HG03432 (cell line): ENCODE measurements at regions not wholly inside any gene's neighbourhood (a gene's known extent, or its start where the extent isn't known, plus 50 kb on each side); places are given as distances from the start of the nearest gene placed in this dataset.

Experiments used
- ATAC-seq: cut with Tn5 transposase; IDR thresholded peaks from one replicate; pipeline ENCODE4 v1.9.1; 2021; ENCODE audit warnings: mild to moderate bottlenecking, moderate library complexity; ENCODE audit not compliant: unreplicated experiment

DNA sequence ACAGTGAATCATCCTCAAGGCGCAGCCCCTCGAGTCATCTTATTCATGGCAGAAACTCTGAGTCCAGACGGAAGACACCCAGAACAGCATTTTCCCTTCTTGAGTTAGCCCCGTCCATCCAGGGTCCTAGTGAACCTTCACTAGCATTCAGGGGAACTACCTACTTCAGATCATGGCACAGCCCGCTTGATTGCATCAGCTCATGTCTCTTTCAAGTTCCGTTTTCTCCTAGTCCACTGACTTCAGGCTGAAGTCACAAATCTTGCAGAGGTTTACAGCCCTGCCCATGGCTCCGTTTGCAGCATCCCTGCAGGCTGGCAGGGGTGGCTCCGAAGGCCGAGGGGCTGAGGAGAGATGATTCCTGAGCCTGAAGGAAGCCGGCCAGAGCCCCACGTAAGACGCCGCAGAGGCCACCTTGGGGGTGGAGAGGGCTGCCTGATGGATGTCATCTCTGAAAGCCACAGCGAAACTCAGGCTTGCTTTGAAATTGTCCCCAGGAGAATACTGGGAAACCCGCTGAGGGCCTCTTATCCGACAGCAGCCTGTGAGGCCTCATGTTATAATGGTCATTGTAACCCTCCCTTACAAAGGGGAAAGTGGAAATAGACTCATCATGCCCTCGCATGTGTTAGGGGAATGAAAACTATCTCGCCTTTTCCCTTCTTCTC lies 310.2 kb upstream of the AJAP1 start:
- peak; percentile 78 for ATAC-seq

DNA sequence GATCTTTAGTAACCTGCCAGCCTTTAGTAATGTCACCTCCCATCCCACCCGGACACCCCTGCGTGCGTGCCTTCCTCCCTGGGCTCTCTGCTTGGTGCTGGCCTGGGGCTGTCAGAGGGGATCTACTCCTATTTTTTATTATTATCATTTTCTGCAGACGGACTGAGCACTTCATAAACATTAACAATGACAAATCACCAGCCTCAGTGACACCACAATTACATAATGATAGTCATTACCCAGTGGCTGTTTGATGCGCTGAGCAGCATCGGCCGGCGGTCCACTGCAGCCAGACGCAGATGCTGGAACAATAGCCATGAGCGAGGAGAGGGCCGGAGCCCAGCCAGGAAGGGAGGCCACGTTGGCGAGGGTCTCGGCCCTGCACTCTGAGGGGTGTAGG lies 309.3 kb upstream of the AJAP1 start:
- ATAC-seq, result no peak

DNA sequence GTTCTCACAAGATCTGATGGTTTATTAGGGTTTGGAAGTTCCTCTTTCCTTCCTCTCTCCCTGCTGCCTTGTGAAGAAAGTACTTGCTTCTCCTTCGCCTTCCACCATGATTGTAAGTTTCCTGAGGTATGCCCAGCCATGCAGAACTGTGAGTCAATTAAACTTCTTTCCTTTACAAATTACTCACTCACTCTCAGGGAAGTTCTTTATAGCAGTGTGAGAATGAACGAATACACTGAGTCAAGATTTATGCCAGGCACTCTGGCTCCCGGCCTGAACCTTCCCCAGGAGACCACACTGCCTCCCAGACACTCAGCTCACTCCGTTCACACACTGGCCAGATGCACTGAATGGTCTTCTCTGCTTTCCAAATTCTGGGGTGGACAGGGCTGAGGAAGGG lies 308.3 kb upstream of the AJAP1 start:
- no peak for ATAC-seq

DNA sequence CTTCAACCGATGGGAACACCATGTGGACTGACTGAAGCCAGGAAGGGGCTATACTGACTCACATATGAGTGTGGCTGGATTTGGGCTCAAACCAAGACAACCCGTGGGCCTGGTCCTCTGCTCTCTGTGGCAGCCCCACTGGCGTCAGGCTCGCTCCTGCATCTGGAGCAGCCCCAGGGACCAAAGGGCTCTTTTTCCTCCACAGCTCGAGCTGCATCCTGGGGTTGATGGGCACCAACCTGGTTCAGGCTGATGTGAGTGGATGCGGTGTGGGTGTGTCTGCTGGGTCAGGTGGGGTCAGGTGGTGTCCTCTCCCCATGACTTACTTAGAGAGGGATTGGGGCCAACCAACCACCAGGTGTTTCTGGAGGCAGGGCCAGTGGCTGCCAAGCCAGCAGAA lies 303.0 kb upstream of the AJAP1 start:
- ATAC-seq, result no peak

DNA sequence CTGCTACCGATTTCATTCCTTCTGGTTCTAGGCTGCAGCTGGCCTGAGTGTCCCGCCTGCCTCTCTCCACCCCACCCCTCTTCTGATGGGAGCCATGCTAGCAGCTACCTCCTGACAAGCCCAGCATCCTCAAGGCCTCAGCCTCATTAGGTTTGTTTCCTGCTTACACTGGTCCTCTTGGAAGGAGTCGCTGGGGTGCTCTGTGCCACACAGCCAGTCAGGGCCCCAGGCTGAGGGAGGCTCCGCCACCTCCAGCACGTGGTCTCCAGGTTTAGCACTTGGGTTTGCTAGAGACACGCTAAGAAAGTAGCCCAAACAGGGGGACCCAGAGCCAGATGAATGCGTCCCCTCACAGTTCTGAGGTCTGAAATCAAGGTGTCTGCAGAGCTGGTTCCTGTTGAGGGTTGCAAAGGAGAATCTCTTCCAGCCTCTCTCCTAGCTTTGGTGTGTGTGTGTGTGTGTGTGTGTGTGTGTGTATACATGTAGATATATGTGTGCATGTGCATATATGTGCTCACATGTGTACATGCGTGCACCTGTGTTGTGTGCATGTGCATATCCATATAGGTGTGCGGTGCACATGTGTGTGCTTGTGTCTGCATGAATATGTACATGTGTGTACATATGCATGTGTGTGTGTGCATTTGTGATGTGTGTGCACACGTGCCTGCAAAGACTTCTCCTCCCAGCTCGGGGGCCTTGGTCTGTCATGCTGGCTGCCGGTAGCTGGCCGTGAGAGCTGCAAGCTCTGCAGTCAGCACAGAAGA lies 301.1 kb upstream of the AJAP1 start:
- no peak for ATAC-seq

DNA sequence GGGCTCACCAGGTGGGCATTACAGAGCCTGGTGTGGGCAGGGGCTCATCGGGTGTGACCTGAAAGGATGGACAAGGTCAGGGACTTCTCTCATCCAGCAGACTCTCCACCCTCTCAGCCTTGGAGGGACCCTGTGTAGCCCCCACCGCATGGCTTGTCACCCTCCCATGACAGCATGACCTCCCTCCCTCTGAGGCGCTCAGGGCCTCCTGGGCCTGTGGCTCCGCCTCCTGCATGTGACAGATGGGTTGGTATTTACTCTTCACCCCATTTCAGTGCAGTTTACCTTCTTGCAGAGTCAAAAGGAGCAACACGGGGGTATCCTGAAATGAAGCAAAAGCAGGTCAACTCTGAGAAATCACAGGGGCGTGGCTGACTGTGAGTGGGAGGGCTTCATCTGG lies 298.6 kb upstream of the AJAP1 start:
- ATAC-seq, result no peak

DNA sequence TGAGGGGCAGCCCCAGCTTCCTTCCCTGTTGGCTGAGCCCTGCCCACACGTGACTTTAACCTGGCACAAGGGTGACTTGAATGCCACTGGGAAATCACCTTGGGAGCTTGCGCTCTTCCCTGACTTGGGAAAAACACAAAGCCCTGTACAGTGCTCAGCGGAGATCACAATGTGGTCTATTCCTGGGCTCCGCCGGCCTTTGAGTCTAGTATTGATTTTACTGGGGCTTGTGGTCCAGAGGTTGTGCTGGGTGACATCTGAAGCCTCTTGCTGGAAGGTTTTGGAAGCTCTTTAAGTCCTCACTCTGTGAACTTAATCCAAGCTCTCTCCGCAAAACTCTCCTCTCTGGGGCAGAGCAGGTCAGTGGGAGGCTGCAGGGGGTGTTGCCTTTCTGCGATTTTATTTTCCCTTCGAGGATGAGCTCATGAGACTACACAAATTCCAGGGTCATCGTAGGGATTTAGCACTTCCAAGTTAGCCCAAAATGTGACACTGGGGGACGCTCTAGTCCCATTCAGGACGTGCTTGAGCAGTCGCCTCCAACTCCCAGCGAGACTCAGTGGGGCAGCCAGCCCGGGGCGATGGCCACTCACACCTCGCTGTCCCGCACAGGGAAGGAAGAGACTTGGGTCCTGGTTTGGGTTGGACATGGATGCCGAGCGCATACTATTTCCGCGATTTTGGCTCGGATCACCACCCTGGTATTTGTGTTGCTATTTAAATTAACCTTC lies 291.9 kb upstream of the AJAP1 start:
- ATAC-seq, result no peak

DNA sequence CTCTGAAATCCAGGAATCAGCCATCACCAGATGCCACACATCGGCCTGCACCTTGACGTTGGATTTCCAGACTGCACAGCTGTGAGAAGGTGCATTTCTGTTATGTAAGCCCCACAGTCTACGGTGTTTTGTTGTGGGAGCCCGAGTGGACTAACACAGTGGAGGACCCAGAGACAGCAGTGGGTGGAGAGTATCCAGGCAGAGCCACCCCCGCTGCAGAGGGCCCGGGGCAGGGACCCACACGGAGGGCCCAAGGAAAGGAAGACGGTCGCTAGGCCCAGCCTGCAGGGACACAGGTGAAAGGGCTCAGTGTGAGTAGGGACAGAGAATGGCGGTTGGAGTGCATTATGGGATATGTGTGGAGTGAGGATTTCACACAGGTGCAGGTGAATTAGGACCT lies 288.3 kb upstream of the AJAP1 start:
- no peak for ATAC-seq

DNA sequence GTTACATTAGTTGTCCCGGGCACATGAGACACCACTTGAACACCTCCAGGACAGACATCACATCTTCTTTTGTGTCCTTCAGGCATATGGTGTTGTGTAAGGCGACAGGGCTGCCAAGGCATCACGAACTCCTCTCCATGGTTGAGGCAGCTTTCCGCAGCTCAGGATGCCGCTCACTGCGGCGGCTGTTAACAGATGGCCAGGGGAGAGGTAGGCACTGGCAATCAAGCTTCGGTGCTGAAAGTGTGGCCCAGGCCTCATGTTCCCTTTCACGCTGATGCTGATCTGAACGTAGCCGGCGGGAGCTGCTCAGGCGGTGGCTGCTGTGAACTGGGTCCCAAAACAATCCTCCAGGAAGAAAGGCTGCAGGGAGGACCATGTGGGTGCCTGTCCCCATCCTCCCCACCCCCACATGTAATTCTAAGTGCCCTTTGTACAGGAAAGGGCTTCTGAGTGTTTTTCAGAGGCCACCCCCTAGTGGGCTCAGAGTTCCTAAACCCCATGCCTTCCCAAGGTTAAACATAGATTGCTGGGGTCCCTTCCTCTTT lies 287.1 kb upstream of the AJAP1 start:
- ATAC-seq, result no peak

DNA sequence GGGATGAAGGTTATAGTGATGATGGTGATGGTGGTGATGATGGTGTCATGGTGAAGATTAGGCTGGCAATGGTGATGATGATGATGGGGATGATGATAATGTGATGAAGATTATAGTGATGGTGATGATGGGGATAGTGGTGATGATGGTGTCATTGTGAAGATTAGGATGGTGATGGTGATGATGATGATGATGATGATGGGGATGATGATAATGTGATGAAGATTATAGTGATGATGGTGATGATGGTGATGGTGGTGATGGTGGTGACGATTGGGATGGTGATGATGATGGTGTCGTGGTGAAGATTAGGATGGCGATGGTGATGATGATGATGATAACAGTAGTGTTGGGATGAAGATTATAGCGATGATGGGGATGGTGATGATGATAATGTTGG lies 285.1 kb upstream of the AJAP1 start:
- no peak for ATAC-seq

DNA sequence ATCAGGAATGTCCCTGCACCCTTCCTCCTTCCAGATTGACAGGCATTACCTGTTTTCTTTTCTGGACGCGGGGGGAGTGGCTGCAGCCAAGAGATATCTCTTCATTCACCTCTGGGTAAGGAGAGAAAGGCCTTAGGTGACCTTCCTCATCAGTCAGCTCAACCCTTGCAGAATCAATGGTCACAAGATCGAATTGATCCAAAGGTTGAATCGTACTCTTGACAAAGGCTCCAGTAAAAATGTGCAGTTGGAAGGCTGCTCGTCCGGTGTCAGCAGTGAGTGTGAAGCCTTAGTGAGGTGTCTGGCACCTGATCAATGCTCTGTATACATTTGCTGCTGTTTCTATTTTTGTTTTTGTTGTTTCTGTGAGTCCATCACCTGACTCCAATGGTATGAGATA lies 282.6 kb upstream of the AJAP1 start:
- ATAC-seq, result no peak

DNA sequence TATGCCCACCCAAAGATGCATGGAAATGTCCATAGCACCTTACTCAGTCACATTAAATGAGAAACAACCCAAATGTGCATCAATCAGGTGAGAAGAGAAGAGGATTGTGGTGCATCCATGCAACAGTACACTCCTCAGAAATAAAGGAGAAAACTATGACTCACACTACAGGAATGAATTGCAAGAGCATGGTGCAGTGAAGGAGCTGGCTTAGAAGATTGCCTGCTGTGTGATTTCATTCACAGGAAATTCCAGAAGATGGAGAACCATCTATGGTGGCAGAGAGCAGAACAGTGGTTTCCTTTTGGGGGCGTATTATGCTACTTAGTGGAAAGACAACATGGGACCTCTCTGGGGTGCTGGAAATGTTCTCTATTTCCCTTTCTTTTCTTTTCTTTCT lies 278.6 kb upstream of the AJAP1 start:
- no peak for ATAC-seq

DNA sequence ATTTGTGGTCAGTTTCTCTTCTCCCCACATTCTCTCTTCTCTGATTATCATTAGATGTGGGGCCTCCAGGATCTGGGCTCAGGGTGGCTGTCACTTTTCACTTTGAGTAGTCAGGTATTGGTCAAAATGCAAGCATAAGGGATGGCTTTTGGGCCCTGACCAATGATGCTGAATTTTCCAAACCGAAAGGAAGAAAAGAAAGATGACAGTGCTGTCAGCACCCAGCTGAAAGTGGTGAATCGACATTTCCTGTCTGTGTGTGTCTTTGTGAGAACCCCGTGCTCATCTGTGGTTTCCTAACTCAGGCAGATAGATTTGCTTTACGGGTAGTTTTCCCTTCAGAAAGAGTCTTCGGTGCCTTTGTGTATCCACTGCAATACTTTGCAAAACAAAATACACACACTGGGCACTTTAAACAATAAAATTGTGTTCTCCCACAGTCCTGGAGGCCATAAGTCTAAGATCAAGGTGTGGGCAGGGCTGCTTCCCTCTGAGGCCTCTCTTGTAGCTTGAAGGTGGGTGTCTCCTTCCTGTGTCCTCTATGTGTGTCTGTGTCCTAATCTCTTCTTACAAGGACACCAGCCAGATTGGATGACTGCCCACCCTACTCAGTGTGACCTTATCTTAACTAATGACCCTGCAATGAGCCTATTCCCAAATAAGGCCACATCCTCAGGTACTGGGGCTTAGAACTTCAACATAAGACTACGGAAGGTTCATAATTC lies 274.8 kb upstream of the AJAP1 start:
- no peak for ATAC-seq

DNA sequence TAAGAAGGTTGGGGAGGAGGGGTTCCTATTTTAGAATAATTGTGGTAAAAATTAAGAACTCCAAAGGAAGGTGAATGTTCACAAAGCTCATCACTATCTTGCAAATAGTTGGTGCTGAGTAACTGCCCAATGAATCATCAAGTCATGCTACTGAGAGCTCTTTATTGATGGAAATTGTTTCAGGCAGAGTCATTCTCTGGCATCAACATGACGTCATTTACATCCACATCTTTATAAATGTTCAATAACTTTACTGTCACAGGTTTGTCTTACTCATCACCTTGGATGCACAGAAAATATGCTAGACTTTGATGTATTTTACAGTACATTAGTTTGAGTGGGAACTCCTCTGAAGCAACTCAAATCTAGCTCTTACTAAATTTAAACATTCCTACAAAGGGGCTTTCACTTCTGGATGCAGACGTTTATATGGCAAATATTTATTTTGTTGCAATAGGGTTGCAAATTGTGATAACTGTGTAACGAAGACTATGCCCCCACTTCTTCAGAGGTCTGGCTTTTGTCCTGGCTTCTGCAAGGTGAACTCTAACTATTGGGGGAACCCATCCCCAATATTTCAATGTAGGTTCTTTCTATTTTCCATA lies 273.7 kb upstream of the AJAP1 start:
- no peak for ATAC-seq

DNA sequence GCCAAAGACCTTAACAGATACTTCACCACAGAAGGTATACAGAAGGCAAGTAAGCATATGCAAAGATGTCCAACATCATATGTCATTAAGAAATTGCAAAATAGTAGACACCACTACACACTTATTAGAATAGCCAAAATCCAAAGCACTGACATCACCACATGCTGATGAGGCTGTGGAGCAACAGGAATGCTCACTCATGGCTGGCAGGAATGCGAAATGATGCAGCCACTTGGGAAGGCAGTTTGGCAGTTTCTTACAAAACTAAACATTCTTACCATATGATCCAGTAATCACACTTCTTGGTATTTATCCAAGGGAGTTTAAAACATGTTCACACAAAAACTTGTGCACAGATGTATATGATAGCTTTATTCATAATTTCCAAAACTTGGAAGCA lies 261.2 kb upstream of the AJAP1 start:
- no peak for ATAC-seq

DNA sequence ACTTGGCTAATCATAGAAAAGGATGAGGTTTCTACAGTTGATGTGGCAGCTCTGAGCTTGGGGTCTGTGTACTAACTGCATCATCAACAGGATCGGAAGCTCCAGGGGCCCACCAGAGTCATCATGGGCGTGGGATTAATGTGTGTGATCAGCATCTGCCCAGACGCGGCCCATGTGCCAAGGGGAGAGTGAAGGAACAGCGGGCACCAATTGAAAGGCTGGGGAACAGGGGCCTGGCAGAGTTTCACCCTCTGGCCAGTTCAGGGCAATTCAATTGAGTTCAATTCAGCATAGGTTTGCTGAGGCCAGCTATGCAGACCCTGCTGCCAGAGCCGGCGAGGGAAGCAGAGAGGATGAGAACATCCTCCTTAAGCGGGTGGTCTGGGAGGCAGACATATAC lies 260.0 kb upstream of the AJAP1 start:
- ATAC-seq, result no peak

DNA sequence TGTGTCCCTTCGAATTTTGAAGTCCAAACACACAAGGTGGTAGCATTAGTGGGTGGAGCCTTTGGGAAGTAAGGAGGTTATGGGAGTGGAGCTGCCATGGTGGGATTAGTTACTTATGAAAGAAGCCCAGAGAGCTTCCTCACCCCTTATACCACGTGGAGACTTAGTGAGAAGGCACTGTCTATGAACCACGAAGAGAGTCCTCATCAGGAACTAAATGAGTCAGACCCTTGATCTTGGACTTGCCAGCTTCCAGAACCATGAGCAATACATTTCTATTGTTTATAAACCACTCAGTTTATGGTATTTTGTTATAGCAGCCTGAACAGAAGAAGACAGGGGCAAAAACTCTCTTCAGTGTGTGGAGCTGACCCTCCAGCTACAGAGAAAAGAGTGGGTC lies 259.3 kb upstream of the AJAP1 start:
- no peak for ATAC-seq

DNA sequence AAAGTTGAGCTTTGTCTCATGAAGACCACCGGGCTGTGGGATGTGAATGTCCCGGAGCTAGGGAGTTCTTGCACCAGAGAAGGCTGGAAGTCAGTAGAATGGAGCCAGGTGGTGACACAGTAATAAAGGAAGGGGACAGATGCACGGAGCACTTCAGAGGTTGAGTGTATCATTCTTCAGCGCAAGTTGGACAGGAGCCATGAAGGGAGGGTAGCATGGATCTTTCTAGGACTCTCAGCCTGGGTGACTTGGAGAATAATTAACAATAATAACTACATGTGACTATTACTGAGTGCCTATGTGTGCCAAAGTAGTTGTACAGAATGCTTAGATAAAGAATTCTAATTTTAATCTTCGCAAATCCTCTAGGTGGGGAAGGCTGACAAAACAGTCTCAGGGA lies 258.7 kb upstream of the AJAP1 start:
- ATAC-seq, result no peak

DNA sequence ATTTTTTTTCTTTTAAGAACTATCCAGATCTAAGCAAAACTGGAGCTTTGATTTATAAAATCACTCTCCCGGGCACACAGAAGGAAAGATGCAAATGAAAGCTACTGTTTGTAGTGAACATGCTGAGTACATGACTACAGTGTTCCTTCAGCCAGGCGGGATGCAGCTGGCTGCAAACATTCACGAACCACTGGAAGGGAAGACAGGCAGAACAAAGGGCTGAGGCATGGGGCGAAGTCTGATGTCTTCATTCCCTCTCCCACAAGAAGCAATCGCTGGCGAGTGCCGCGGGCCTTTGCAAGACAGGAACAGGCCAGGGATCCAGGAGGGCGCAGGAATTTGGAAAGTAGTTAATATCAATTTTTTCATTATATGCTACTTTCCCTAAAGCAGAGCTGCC lies 257.9 kb upstream of the AJAP1 start:
- ATAC-seq, result no peak

DNA sequence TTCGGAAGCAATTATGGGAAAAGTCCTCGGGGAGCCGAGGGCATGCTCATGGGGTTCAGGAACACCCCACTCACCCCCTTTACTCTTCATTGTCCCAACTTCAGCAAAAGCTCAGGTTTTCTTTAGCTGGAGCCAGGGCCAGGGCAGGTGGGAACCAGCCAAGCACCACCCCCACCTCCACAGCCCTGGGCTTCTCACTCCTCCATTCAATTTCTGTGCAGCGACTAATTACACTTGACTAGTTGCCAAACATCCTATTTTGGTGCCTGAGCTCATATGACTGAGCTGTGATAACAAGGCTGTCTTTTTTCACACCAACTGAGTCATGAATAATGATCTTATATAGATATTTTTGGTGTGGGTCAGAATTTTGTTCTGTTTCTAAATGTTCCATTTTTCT lies 257.2 kb upstream of the AJAP1 start:
- ATAC-seq, result no peak

DNA sequence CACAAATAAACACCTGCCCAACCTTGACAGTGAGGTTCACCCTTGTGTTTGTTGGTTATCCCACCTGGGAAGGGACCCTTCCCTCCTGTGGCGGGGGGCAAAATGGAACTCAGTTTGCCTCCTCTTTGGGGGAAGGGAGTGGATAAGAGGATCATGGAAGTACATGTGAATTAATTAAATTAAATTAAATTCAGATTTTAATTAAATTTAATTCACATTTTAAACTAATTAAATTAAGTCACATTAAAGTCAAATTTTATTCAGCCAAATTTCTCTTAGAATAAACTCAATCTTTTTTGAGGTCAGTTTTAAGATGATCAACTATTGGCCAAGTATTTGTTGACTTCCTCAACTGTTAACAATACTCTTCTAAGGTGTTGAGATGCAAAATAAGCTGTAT lies 252.4 kb upstream of the AJAP1 start:
- no peak for ATAC-seq
